ENCODE measurements at regions not wholly inside any gene's neighbourhood (a gene's known extent, or its start where the extent isn't known, plus 50 kb on each side); places are given as distances from the start of the nearest gene placed in this dataset.

GRCh38 chr16:60727851-60728250, 1308.4 kb downstream of the CDH8 start:
- TF ChIP-seq GATA3 (IDR thresholded peaks at IDR 0.05; ENCODE audit: low read depth, low read length) (no peak), GATA2 (IDR thresholded peaks at IDR 0.05; ENCODE audit: low read depth, low read length) (no peak)

Measured in SH-SY5Y (cell line).